GM18498 (cell line): ENCODE measurements at regions not wholly inside any gene's neighbourhood (a gene's known extent, or its start where the extent isn't known, plus 50 kb on each side); places are given as distances from the start of the nearest gene placed in this dataset.
"Not testable (repeated sequence)": the region's sequence is repeated elsewhere in the genome, so short reads cannot be mapped to it uniquely, and the experiment has no call there.

Source experiments
- ATAC-seq: cut with Tn5 transposase; IDR thresholded peaks from one replicate; pipeline ENCODE4 v1.9.1; 2021; ENCODE audit warnings: mild to moderate bottlenecking, moderate library complexity; ENCODE audit not compliant: unreplicated experiment

DNA sequence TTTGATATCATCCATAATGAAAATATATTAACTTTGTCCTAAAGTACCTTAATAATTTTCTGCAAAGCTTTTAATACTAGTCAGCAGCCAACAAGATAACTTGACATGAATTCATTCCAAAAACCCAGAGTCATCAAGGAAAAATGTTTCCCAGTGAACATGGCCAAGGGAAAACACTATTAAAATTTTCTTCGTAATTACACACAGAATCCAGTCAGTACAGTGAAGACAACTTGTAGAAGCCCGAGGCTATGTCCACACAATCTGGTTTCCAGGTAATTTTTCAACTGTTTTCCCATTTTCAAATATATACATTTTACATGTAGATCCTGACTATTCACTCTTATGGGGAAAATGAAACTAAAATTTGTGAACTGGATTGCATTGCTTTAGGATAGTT is 600.9 kb downstream of the CDH8 start:
- no peak for ATAC-seq

DNA sequence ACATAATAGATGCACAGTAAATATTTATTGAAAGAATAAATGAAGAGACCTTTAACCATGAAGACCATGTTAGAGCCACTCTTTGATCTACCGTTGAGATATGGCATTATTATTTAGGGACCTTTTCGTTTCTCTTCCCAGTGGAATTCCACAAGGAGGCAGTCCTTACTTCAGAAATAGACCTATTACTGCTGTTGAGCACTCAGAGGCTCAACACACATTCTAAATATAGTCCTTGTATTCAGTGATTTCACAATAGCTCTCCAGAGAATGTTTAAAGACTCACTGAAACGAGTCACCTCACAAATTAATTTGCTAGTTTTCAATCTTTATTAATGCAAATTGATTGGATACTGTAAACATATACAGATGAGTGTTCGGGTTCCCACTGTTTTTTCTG is 603.8 kb downstream of the CDH8 start:
- ATAC-seq, result no peak

DNA sequence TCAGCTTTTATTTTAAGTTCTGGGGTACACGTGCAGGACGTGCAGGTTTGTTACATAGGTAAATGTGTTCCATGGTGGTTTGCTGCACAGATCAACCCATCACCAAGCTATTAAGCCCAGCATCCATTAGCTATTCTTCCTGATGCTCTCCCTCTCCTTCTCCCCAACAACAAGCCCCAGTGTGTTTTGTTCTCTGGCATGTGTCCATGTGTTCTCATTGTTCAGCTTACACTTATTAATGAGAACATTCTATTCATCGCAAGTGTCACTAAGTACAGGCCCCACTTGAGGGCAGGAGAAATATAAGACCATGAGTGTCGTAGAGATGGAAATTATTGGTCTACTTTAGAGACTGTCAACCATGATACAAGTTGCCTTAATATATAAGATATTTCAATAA is 615.1 kb downstream of the CDH8 start:
- ATAC-seq, result no peak

DNA sequence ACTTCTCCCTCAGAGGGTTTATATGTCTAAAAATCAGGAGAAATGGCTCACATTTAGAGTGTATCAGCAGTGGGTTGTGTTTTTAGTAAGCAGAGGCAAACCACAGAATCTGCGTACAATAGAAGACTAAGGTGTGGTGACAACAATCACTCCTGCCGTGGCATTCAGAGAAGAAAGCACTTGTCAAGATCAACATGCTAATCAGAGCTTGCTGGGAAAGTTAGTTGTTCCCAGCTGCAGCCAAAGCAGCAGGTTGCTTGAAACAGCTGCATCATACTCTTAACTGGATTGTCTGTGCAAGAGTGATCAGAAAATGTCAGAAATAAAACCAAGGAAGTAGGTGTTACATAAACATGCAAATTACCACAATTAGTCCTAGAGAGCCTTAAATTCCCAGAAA is 616.4 kb downstream of the CDH8 start:
- ATAC-seq, result no peak

DNA sequence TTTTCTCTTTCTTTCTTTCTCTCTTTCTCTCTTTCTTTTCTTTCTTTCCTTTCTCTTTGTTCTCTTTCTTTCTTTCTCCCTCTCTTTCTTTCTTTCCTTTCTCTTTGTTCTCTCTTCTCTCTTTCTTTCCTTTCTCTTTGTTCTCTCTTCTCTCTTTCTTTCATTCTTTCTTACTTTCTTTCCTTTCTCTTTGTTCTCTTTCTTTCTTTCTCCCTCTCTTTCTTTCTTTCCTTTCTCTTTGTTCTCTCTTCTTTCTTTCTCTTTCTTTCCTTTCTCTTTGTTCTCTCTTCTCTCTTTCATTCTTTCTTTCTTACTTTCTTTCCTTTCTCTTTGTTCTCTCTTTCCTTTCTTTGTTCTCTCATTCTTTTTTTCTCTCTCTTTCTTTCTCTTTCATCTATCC is 617.4 kb downstream of the CDH8 start:
- ATAC-seq, result not testable (repeated sequence)

DNA sequence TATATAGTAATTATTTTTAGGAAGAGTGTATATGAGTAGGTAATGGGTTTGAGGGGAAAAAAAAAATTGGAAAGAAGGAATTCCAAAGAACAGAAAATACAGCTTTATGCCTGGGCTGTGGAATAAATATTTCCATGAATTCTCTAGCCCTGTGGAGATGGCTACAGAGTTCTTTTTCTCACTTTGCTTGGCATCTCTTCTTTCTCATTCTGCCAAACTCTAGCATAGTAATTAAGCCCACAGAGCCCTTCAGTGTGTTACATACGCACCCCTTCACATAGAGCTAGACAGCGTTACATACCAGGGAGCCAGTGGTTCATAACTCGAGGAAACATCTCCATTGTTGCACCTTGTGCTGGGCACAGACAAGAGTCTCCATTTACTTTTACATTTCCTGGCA is 621.1 kb downstream of the CDH8 start:
- ATAC-seq, result no peak

DNA sequence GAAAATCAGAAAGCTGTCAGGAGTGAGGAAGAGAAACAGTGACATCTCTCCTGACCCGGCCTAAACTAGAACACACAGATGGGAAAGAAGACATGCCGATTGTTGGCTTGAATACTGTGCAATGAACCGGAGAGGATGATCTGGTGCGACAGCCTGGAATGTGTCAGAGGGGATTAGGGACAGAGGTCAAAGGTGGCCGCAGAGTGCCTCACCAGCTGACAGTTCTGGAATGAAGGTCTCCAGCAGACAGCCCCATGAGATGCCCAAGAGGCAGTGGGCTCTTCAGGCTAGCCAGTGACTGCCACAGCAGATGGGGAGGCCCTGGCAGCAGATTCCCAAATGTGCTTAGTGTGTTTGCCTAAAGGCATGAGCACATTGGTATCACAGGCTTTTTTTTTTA is 623.2 kb downstream of the CDH8 start:
- no peak for ATAC-seq

DNA sequence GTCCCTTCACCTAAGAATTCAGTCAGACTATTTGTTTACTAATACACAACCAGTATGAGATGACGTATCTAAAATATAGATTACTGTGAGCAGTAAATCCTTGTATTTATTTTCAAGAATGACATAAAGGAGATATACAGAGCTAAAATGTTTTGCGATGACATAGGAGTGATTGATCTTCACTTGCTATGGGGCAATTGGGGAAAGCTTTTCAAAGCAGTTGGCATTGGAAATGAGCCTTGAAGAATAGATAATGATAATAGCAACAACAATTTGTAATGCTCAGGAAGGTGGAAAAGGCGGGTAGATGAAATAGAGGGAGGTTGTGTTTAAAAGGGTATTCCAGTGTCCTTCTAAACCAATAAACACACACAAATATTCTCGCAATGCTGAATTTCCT is 623.7 kb downstream of the CDH8 start:
- no peak for ATAC-seq

DNA sequence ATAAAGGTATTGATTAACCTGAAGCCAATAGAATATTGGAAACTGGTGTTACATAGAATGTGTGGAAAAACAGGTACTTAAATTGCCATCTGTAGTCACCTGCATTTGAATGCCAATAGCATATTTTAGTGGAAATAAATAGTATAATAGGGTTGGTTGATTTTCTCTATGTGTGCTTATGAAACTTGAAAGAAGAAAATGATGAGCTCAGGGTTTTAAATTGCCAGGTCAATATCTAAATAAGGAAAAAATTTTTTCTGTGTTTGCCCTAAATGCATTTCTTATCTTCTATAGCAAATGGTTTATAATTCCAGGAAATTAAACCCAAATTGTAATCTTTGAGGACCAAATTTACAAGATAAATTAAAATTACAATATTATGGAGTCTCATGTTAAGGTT is 626.6 kb downstream of the CDH8 start:
- no peak for ATAC-seq

DNA sequence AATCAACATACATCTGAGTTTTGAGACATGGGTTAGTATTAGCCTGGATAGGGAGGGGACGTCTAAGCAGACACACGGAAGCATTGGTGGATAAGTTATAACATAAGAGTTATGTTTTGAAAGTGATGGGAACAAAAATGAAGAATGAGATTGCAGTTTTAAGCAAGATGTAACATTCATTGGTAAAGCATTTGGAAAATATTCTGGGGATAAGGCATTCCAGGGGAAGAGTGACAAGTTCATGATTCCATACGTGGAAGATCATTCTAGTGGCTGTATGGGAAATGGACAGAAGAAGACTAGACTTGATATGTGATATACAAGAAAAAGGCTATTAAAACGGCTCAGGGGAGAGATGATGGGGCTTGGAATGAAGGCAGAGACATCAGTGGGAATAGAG is 632.9 kb downstream of the CDH8 start:
- no peak for ATAC-seq

DNA sequence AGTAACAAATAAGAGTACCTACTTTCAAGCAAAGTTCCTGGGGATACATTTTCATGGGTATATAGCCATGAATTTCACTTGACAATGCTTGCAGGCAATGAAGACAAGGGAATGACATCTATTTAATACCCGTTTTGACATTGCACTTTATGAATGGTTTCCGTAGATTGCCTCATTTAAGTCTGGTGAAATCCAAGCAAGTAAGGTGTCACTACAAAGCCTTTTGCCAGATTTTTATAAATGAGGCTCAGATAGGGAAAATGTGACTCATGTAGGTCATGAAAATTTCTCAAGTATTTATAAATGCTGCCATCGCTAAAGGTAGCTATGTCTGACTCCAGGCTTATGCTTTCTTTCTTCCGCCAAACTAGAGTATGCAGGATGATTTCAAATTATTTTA is 644.3 kb downstream of the CDH8 start:
- ATAC-seq, result no peak

DNA sequence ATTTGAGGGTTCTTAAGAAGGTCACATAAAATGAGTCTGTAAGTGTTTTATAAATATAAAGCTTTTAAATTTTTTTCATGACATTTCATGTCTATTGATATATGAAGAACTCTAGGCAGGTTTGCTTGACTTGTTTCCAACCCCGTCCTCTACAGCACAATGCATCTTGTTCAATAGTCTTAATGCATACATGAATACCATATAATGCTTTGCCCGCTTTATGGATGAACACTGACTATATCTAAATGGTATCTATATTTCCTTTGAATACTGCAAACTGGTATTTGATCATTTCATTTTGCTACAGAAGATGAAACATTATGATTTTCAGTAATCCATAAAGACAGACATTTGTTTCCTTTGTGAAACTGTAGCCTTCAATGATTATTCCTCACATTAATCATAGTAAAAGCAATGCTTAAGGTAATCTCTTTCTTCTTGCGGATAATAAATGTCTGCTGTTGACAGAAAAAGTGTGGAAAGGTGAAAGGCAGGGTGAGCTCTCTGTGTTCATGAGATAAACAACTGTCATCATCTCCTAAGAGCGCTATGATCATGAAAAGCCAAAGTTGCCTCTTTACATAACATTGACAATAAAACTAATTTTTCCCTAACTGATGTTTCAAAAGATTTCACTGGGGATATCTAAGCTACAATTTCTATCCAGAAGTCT is 645.1 kb downstream of the CDH8 start:
- ATAC-seq, result no peak

DNA sequence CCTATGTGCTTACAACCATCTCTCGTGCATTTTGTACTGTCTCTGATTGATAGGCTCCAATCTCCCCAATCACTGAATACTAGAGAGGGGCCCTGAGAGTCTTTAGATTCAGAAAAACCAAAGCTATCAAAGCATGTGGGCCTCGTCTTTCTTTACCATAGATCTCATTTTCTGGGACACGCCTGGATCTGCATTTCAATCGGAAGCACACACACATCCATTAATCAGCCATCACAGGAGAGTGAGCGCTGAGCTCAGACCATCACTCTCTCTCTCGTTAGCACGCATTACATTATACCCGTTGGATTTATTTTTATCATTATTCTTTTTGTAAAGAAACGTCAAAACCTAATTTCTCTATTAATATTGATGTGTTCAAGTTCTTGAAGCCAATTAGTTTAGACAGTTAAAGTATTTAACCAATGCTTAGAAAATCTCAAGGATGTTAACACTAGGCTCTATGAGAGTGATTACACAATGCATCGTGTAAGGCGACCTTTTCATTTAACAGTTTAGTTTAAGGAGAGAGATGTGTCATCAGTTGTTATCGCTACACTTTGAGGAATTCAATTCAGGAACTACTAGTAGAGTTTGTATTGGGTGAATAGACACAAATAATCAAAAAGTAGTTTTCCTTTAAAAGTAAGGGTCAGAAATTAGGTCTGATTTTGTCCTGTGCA is 650.7 kb downstream of the CDH8 start:
- no peak for ATAC-seq

DNA sequence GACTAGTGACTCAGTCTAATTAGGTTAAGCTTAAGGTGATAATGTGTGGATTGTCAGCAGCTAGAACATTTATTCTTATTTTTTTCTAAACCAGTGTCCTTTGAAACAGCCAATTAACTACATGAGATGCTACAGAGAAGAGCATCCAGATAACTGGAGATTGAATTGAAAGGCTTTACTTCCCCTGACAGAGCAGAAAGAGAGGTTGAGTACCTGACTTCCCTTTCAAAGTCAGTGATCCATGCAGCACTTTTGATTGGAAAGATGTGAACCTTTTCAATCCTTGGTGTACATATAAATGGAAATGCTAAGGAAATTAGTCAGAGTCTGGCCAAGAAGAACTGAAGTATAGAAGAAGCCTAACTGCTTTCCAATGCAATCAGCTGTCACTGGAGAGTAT is 653.8 kb downstream of the CDH8 start:
- ATAC-seq, result no peak

DNA sequence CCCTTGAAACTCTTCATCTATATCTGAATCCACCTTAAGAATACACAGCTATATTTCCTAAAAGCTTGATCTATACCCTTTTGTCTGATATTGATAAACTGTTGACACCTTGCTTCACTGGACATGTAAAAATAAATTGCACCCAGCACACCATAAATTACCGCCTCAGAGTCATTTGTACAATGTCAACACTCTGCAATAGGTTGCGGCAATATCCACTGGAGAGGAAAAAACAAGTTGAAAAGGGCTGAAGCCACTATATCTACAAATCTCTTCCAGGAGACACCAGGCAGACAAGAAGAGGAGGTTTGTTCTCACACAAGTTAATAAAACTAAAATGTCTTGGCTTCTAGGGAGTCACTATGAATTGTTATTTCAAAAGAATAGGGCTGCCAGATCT is 656.9 kb downstream of the CDH8 start:
- no peak for ATAC-seq

DNA sequence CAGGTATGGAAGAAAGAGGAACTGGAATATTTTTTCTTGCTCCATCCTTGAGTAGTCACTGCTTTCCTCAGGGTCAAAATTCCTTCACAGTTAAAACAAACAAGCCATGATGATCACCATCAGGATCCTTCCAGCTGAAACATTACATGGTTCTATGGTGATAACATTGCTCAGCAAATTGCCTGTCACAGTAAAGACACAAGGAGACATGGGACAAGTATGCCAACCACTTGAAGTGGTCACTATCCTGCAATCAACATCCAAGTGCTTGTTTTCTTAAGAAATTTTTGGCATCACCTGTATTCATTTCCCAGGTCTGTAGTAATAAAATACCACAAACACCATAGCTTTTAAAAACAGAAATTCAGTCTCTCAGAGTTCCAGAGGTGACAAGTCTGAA is 662.2 kb downstream of the CDH8 start:
- no peak for ATAC-seq

DNA sequence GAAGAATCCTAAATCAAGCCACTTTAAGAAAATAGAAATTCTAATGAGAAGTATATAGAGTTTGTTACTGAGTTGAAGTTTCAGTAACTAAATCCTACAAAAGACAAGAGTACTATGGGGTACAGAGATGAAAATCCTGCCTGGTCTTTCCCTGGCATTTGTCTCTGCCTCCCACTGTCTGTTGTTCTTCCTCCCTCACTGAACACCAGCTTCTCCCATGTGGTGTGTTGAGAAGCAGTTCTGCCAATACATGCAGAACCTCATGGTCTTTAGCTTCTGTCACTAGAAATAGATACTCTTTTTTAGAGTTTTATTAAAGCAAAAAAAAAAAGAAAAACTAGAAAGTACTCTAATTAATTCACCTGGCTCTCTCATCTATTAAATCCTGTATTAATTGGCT is 664.4 kb downstream of the CDH8 start:
- ATAC-seq, result no peak

DNA sequence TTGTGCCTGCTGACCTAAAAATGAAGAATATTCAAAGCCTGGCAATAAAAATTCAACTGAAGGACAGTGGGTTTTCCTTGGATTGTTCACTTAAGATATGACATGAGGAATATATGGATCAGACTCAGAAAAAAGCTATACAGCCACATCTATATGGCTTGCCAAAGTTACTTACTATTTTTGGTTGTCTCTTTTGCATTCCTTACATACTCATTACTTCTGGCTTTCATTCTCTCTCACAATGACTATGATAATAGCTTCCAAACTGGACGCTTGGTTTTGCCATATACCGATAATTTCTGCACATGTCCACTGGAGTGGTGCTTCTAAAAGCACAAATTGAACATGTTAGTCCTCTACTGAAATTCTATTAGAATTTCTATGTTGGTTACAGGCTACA is 664.9 kb downstream of the CDH8 start:
- ATAC-seq, result no peak

DNA sequence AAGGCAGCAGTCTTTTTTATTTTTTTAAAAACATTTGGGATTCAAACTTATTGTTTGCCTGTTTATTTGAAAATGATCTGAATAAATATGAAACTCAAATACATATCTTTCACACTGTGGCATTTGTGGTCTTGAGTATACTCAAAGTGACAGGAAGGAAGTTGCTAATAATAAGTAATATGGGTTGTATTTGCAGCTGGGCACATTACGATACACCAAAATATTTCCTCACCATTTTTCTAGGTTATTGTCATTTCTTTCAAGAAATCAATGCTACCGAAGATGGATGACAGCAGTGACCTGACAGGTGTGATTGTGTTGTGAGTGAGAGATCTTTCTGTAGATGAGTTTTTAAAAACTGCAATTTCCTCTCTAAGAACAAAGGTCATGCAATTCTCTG is 665.7 kb downstream of the CDH8 start:
- no peak for ATAC-seq

DNA sequence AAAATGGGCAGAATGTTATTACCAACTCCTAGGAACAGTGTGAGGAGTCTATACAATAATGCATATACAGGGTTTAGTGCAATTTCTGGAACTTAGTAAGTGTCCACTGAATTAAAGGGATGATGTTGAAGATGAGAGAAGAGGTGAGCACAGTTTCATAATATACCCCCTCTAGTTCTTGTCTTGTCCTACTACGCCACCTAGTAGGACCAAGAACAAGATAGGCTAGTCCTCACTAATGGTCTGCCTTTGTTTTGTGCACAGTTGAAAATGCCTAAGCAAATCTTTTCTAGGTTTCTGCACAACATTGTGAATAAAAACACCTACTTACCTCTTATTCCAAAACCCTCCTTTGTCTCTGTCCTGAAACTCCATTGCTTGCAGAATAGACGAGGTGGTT is 670.2 kb downstream of the CDH8 start:
- no peak for ATAC-seq

DNA sequence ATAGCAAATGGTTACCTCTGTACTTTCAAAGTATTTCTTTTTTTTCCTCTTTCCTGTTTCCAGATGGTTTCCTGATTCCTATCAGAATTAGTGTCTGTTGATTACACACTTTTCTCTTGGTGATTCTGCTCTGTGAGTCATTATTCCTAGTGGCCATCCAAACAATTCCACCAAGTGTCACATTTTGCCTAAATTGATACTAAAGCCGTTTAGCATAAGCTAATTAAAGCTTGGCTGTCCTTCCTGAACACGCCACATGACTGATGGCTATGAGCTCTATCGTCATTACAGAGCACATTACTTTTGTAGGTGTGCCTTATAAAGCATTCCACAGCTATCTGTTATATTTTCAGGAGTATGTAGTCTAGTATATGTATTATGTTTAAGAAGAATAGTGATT is 671.2 kb downstream of the CDH8 start:
- no peak for ATAC-seq

DNA sequence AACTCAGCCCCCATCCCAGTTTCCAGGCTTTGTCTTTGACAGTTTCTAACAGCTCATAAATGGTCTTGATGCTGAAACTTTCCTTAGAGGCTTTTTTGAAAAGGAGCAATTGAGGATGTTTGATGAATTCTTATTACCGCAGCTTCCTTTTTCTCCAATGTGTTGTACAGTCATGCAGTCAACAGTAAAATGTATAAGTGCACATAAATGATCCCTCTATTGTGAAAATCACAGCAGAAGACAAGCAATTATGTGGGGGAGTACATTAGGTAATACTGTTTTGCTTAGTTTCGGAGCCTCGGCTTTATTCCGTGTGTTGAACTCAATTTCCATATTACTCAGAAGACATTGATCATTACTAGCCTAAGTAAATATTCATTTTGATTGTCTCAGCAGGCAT is 673.7 kb downstream of the CDH8 start:
- no peak for ATAC-seq

DNA sequence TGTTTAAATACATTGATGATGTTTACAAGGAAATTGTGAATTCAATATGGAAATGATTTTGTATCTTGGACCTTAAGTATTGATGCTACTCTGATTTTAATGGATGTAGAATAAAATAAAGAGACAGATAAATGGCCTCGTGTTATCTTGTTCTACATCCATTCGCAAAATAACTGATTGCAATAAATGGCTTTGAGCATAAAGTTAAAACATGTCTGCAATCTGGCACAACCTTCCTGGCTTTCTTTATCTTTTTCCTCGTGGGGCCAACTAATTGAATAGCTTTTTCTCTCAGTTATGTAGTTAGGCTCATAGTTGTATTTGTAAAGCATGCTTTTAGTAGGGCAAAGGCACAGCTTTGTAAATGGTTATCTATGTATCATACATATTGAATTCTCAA is 691.4 kb downstream of the CDH8 start:
- ATAC-seq, result no peak
